Lung (tissue), 11 donors: ENCODE measurements at regions not wholly inside any gene's neighbourhood (a gene's known extent, or its start where the extent isn't known, plus 50 kb on each side); places are given as distances from the start of the nearest gene placed in this dataset.

Source experiments
- ATAC-seq: fragments of 200-7000 bp; cut with Tn5 transposase; one replicate; pipeline ENCODE4 v1.9.1; 2020; ENCODE audit warnings: moderate number of reproducible peaks; ENCODE audit not compliant: insufficient read depth, low FRiP score
- DNase-seq, 3 donors: peaks; one replicate each; pipeline ENCODE4 v3.0.0-alpha.2; 2013 to 2017
- H3K27ac ChIP-seq, 2 donors: one replicate each; pipeline ENCODE4 v1.5.1; 2013; ENCODE audit warnings: mild to moderate bottlenecking in 2 of 2, moderate library complexity in 2 of 2, control low read depth in 1 of 2, inconsistent platforms in 1 of 2, low read depth in 1 of 2, low read length in 1 of 2
- H3K27me3 ChIP-seq, 3 donors: one replicate each; pipeline ENCODE4 v1.5.1; 2013; ENCODE audit warnings: low read length in 2 of 3; ENCODE audit not compliant: control insufficient read depth in 3 of 3, insufficient read depth in 3 of 3
- H3K36me3 ChIP-seq, 4 donors: one replicate each; pipeline ENCODE4 v1.5.1; 2013; ENCODE audit warnings: low read length in 4 of 4, mild to moderate bottlenecking in 1 of 4, moderate library complexity in 1 of 4; ENCODE audit not compliant: control insufficient read depth in 4 of 4, insufficient read depth in 4 of 4
- H3K4me1 ChIP-seq, 5 donors: one replicate each; pipeline ENCODE4 v1.5.1; 2013; ENCODE audit warnings: low read length in 5 of 5, mild to moderate bottlenecking in 2 of 5, moderate library complexity in 1 of 5; ENCODE audit not compliant: control insufficient read depth in 5 of 5, insufficient read depth in 5 of 5
- H3K4me3 ChIP-seq: one replicate; pipeline ENCODE4 v1.5.1; 2013; ENCODE audit warnings: mild to moderate bottlenecking, control low read depth, moderate library complexity
- H3K9ac ChIP-seq, 2 donors: one replicate each; pipeline ENCODE4 v1.5.1; 2013; ENCODE audit warnings: low read length in 2 of 2, control low read depth in 1 of 2; ENCODE audit not compliant: insufficient read depth in 1 of 2
- H3K9me3 ChIP-seq, 4 donors: one replicate each; pipeline ENCODE4 v1.5.1; 2013; ENCODE audit warnings: low read length in 3 of 4, mild to moderate bottlenecking in 1 of 4, moderate library complexity in 1 of 4; ENCODE audit not compliant: control insufficient read depth in 4 of 4, insufficient read depth in 3 of 4
- CTCF ChIP-seq: IDR thresholded peaks from 2 replicates; pipeline ENCODE4 v1.5.1; 2012; ENCODE audit warnings: mild to moderate bottlenecking; ENCODE audit errors: control extremely low read depth, extremely low read depth
- WGBS, 2 donors: extraction: QIAGEN DNeasy Blood & Tissue Kit; methylation state at CpG; one replicate each; pipeline ENCODE4 v1.1.7; 2013; 5-methylcytosine and 5-hydroxymethylcytosine counted together
- donor health status: control.
- donor health status: control.
- donor health status: Bipolar disorder and iron deficiency.
- donor health status: healthy.
- donor health status: DM: yes; HTN: yes; CAD: no.

- TF ChIP-seq CTCF: no peak
- Histone ChIP-seq H3K9me3 (no peaks in the 10 kb centered on the region), H3K36me3 (no peaks in the 10 kb centered on the region), H3K4me1 (no peaks in the 10 kb centered on the region), H3K4me3 (no peak overlapping the region), H3K27me3 (no peaks in the 10 kb centered on the region), H3K9ac (no peak overlapping the region), H3K27ac (no peak overlapping the region)
- DNase-seq: no peak
- no peak for ATAC-seq
- WGBS, 2 donors: 88 to 90% methylated on average over 1 of the region's 1 CpG
These were observed 85.1 kb upstream of the SMAD1 start for GRCh38 chr4:145396581-145396980.

DNA sequence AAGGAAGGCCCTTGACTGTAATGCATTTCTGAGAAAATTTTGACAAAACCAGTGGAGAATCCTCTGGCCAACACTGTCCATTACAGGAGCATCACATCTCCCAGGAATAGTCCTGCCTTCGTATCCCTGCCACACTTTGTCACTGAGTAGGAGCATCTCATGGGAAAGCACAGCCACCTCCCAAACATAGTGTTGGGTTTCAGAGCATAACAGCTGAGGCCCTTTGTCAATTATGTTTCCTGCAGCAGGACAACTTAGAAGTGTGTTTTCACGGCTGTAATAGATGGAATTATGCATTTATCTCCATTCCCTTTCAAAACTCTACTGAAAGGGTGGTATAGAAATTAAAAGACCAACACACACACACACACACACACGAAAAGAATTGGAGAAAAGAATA is 91.1 kb upstream of the SMAD1 start:
- no peaks in the 10 kb centered on the region for H3K9me3 ChIP-seq
- no peak overlapping the region for H3K4me3 ChIP-seq
- no peak overlapping the region for H3K27ac ChIP-seq
- H3K9ac ChIP-seq: no peak overlapping the region
- no peak for ATAC-seq
- no peaks in the 10 kb centered on the region for H3K27me3 ChIP-seq
- no peak for TF ChIP-seq CTCF
- no peak for DNase-seq
- 82 to 83% methylated on average over 3 of the region's 3 CpGs for WGBS, 2 donors
- H3K4me1 ChIP-seq: peaks cover 0 to 8% (median 0%) of the 10 kb centered on the region in 5 donors
- no peaks in the 10 kb centered on the region for H3K36me3 ChIP-seq

DNA sequence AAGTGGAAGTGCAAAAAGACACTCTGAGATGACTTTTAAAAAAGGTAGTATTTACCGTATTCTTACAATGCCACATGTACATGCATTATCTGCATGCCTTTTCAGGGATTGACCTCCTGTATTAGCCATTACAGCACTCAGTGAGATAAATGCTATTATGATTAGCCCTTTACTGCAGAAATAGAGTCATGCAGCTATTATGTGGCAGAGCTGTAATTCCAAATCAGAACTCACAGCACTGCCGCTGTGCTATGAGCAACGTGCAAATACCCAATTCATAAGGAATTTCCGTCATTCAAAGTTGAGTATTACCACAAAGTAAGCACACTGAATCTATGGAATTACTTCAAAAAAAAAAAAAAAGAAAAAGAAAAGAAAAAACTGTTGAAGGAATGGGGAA is 92.1 kb upstream of the SMAD1 start:
- no peak for TF ChIP-seq CTCF
- Histone ChIP-seq H3K9ac (no peak overlapping the region), H3K4me1 (peaks cover 0 to 8% (median 0%) of the 10 kb centered on the region in 5 donors), H3K27me3 (no peaks in the 10 kb centered on the region), H3K36me3 (no peaks in the 10 kb centered on the region), H3K9me3 (no peaks in the 10 kb centered on the region), H3K27ac (no peak overlapping the region), H3K4me3 (no peak overlapping the region)
- ATAC-seq: no peak
- WGBS, 2 donors: 76 to 86% methylated on average over 4 of the region's 4 CpGs
- peak in 1 of 3 donors; percentile 19 for DNase-seq

- Histone ChIP-seq H3K27ac (no peak overlapping the region), H3K9me3 (no peaks in the 10 kb centered on the region), H3K27me3 (no peaks in the 10 kb centered on the region), H3K9ac (no peak overlapping the region), H3K36me3 (no peaks in the 10 kb centered on the region), H3K4me3 (no peak overlapping the region), H3K4me1 (peaks cover 0 to 8% (median 0%) of the 10 kb centered on the region in 5 donors)
- DNase-seq (peak in 1 of 3 donors; percentile 30), ATAC-seq (peak; percentile 34)
- TF ChIP-seq CTCF: no peak
- 38 to 52% methylated on average over 3 of the region's 3 CpGs for WGBS, 2 donors
These were observed 93.6 kb upstream of the SMAD1 start for GRCh38 chr4:145388043-145388442.
